GM21381 (cell line): ENCODE measurements at regions not wholly inside any gene's neighbourhood (a gene's known extent, or its start where the extent isn't known, plus 50 kb on each side); places are given as distances from the start of the nearest gene placed in this dataset.
A peak's percentile ranks its signal among the peaks of the same experiment; 100 is the strongest.
"Not testable (repeated sequence)": the region's sequence is repeated elsewhere in the genome, so short reads cannot be mapped to it uniquely, and the experiment has no call there.

Experiments used
- ATAC-seq: cut with Tn5 transposase; IDR thresholded peaks from one replicate; pipeline ENCODE4 v1.9.1; 2021; ENCODE audit warnings: mild to moderate bottlenecking, moderate library complexity; ENCODE audit not compliant: unreplicated experiment

GRCh38 chrY:11769937-11770336 is 931.1 kb upstream of the USP9Y start:
- peak; percentile 69 for ATAC-seq

GRCh38 chrY:11779743-11780142 is 921.3 kb upstream of the USP9Y start:
- not testable (repeated sequence) for ATAC-seq

- ATAC-seq = not testable (repeated sequence)
These were observed 912.0 kb upstream of the USP9Y start for GRCh38 chrY:11789057-11789456.

GRCh38 chrY:11823752-11824151 is 877.3 kb upstream of the USP9Y start:
- not testable (repeated sequence) for ATAC-seq

GRCh38 chrY:11834197-11834596 is 866.8 kb upstream of the USP9Y start:
- ATAC-seq = not testable (repeated sequence)
